ENCODE measurements at regions not wholly inside any gene's neighbourhood (a gene's known extent, or its start where the extent isn't known, plus 50 kb on each side); places are given as distances from the start of the nearest gene placed in this dataset.

DNA sequence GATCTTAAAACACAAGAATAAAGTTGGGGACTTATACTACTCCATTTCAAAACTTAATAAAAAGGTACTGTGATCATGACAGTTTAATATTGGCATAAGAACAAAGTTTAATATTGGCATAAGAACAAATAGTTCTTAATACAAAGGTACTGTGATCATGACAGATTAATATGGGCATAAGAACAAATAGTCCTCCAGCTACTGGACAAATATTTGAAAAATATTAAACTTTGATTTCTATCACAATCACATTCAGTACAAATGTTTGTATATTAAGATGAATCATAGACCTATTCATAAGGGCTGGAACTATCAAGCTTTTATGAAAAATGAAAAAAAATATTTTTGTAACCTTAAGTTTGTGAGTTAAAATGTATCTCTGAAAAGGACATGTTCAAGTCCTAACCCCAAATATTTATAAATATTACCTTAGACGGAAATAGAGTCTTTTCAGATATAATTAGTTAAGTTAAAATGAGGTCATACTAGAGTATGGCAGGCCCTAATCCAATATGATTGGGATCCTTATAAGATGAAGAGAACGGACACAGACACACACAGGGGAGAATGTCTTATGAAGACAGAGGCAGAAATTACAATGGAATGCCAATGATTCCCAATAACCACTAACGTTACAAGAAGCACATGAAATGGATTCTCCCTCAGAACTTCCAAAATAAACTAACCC, 79.1 kb upstream of the RGS1 start:
- TF ChIP-seq ATF1 (CRISPR knock-in tag; IDR thresholded peaks at IDR 0.05) = no peak
- TF ChIP-seq CTCF (IDR thresholded peaks at IDR 0.05) = no peak
- TF ChIP-seq ERG (CRISPR knock-in tag; IDR thresholded peaks at IDR 0.05) = no peak
- TF ChIP-seq TP53 (CRISPR knock-in tag; IDR thresholded peaks at IDR 0.05) = no peak
- TF ChIP-seq FOXP1 (CRISPR knock-in tag; IDR thresholded peaks at IDR 0.05; ENCODE audit: borderline replicate concordance) = no peak

Data from WTC11 (cell line).